ENCODE measurements at regions not wholly inside any gene's neighbourhood (a gene's known extent, or its start where the extent isn't known, plus 50 kb on each side); places are given as distances from the start of the nearest gene placed in this dataset.

- no peaks in the 10 kb centered on the region for H3K4me1 ChIP-seq (ENCODE audit: control insufficient read depth in 2 of 2, insufficient read depth in 2 of 2, low read length in 2 of 2)
- no peak overlapping the region for H3K4me2 ChIP-seq (replicated peaks; ENCODE audit: low read depth, low read length, poor library complexity, severe bottlenecking)
- no peak overlapping the region for H3K4me3 ChIP-seq (ENCODE audit: control extremely low read depth in 1 of 5, extremely low read depth in 1 of 5, insufficient read depth in 1 of 5, low read depth in 2 of 5, low read length in 4 of 5)
- Mint-ChIP-seq H3K27ac (no peak overlapping the region), H3K9me3 (ENCODE audit: insufficient read depth) (no peaks in the 10 kb centered on the region), H3K27me3 (no peaks in the 10 kb centered on the region), H3K4me1 (peaks cover 1% of the 10 kb centered on the region), H3K4me3 (no peak overlapping the region)
- H3K79me2 ChIP-seq (ENCODE audit: control insufficient read depth, insufficient read depth, low read length) = no peaks in the 10 kb centered on the region
- no peak overlapping the region for H3K9ac ChIP-seq (ENCODE audit: low read length)
- H2AFZ ChIP-seq (ENCODE audit: insufficient read depth, low read depth, low read length, poor library complexity, severe bottlenecking) = no peak overlapping the region
- ATAC-seq (ENCODE audit: low read depth) (no peak), DNase-seq (no peak)
- TF ChIP-seq EZH2 (IDR thresholded peaks at IDR 0.05; ENCODE audit: borderline replicate concordance, insufficient read depth, low read depth, low read length, poor library complexity, severe bottlenecking) (no peak), CTCF (IDR thresholded peaks at IDR 0.05) (no peak)
- H3K27ac ChIP-seq (ENCODE audit: low read length in 2 of 2) = no peak overlapping the region
- H4K20me1 ChIP-seq (ENCODE audit: control insufficient read depth, insufficient read depth, low read length, poor library complexity, severe bottlenecking) = no peaks in the 10 kb centered on the region
- H3K9me3 ChIP-seq (ENCODE audit: control extremely low read depth in 1 of 3, control insufficient read depth in 2 of 3, insufficient read depth in 1 of 3, low read length in 2 of 3) = no peaks in the 10 kb centered on the region
- ChIA-PET POLR2A (no interaction called here), CTCF (interaction anchor here (1.0 kb wide), 1 partner anchor 9 kb away, joined by 3 read pairs; no protein-coding TSS in a partner anchor)
- intact Hi-C loops (cut with micrococcal nuclease) = no loop called here
- WGBS (ENCODE audit: insufficient coverage) = no CpG with 5 or more reads among the region's 1 CpG
- H3K27me3 ChIP-seq (replicated peaks in 1 of 4; ENCODE audit: control extremely low read depth in 1 of 4, control insufficient read depth in 3 of 4, insufficient read depth in 4 of 4, low read length in 3 of 4) = no peaks in the 10 kb centered on the region
- H3K36me3 ChIP-seq (replicated peaks in 1 of 2; ENCODE audit: control extremely low read depth in 1 of 2, control insufficient read depth in 1 of 2, extremely low read depth in 1 of 2, insufficient read depth in 2 of 2, low read length in 1 of 2) = no peaks in the 10 kb centered on the region
These were observed 138.5 kb upstream of the AGR3 start for GRCh38 chr7:17020250-17020649.

GRCh38 chr7:17021205-17021604 lies 139.4 kb upstream of the AGR3 start:
- 100% methylated on average over 3 of the region's 3 CpGs for WGBS (ENCODE audit: insufficient coverage)
- no peak overlapping the region for H3K4me2 ChIP-seq (replicated peaks; ENCODE audit: low read depth, low read length, poor library complexity, severe bottlenecking)
- intact Hi-C loops (cut with micrococcal nuclease) = no loop called here

More at GRCh38 chr7:17021205-17021604, 139.4 kb upstream of the AGR3 start:
- Histone ChIP-seq H2AFZ (ENCODE audit: insufficient read depth, low read depth, low read length, poor library complexity, severe bottlenecking) (no peak overlapping the region), H4K20me1 (ENCODE audit: control insufficient read depth, insufficient read depth, low read length, poor library complexity, severe bottlenecking) (no peaks in the 10 kb centered on the region), H3K9me3 (ENCODE audit: control extremely low read depth in 1 of 3, control insufficient read depth in 2 of 3, insufficient read depth in 1 of 3, low read length in 2 of 3) (no peaks in the 10 kb centered on the region), H3K79me2 (ENCODE audit: control insufficient read depth, insufficient read depth, low read length) (no peaks in the 10 kb centered on the region), H3K9ac (ENCODE audit: low read length) (no peak overlapping the region), H3K4me1 (ENCODE audit: control insufficient read depth in 2 of 2, insufficient read depth in 2 of 2, low read length in 2 of 2) (no peaks in the 10 kb centered on the region), H3K27me3 (replicated peaks in 1 of 4; ENCODE audit: control extremely low read depth in 1 of 4, control insufficient read depth in 3 of 4, insufficient read depth in 4 of 4, low read length in 3 of 4) (no peaks in the 10 kb centered on the region), H3K36me3 (replicated peaks in 1 of 2; ENCODE audit: control extremely low read depth in 1 of 2, control insufficient read depth in 1 of 2, extremely low read depth in 1 of 2, insufficient read depth in 2 of 2, low read length in 1 of 2) (no peaks in the 10 kb centered on the region), H3K4me3 (ENCODE audit: control extremely low read depth in 1 of 5, extremely low read depth in 1 of 5, insufficient read depth in 1 of 5, low read depth in 2 of 5, low read length in 4 of 5) (no peak overlapping the region), H3K27ac (ENCODE audit: low read length in 2 of 2) (no peak overlapping the region)
- ATAC-seq (ENCODE audit: low read depth) = no peak
- POLR2A ChIA-PET = no interaction called here
- no peak overlapping the region for H3K4me3 Mint-ChIP-seq
- H3K27me3 Mint-ChIP-seq = no peaks in the 10 kb centered on the region
- no peaks in the 10 kb centered on the region for H3K4me1 Mint-ChIP-seq
- CTCF ChIA-PET = no interaction called here
- H3K27ac Mint-ChIP-seq = no peak overlapping the region
- DNase-seq = no peak
- TF ChIP-seq EZH2 (IDR thresholded peaks at IDR 0.05; ENCODE audit: borderline replicate concordance, insufficient read depth, low read depth, low read length, poor library complexity, severe bottlenecking) = no peak
- no peak for TF ChIP-seq CTCF (IDR thresholded peaks at IDR 0.05)
- H3K9me3 Mint-ChIP-seq (ENCODE audit: insufficient read depth) = no peaks in the 10 kb centered on the region

Measured in B cell (primary cell).